ENCODE measurements at regions not wholly inside any gene's neighbourhood (a gene's known extent, or its start where the extent isn't known, plus 50 kb on each side); places are given as distances from the start of the nearest gene placed in this dataset.
"Not testable (repeated sequence)": the region's sequence is repeated elsewhere in the genome, so short reads cannot be mapped to it uniquely, and the experiment has no call there.

DNA sequence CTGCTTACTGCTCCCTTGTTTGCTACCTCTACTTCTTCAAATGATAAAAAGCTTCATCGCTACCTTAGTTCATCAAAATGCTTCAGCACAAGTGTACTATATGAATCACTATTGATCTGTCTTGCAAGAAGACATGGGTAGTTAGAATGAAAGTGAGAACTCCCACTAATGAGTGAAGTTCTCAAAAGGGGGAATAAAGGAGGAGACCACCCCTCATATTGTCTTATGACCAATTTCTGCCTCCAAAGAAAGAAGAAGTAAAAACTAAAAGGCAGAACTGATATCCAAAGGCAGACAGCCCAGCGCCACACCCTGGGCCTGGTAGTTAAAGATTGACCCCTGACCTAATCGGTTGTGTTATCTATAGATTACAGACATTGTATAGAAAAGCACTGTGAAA, 63.4 kb upstream of the RAP1B start:
- DNase-seq (ENCODE audit: low spot score) = not testable (repeated sequence)

- DNase-seq (ENCODE audit: low spot score) = not testable (repeated sequence)
Measured at GRCh38 chr12:68552605-68553195, 58.0 kb upstream of the RAP1B start.

DNA sequence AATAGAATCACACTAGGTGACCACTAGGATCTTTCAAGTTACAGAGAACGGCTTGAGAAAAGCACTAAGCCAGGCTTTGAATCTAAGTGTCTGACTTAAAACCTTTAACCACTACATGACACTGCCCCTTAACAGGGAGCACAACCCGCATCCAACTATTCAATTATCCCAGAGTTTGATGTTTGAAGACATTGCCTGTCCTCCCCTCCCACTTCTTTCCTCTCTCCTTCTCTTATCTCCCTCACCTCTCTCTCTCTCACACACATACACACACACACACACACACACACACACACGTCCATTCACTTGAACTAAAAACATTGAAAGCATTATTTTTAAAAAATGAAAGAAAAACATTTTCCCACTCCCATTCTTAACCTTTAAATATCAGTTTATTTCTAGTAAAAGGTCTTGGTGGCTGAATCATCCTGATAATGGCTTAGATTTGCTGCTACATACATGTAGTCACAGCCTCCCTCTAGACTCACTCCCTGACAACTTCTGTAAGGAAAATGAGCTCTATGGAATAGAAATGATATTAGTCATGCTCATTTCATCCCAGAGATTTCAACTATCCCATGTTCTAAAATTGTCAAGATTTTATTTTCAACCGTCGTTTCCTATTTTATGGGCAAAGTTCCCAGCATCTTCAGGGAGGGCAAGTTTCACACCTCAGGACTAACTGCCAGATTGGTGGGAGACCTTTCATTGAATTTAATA, 53.5 kb upstream of the RAP1B start:
- DNase-seq (ENCODE audit: low spot score) = no peak

- no peak for DNase-seq (ENCODE audit: low spot score)
Measured at GRCh38 chr12:68559246-68559645, 51.5 kb upstream of the RAP1B start.

- no peak for DNase-seq (ENCODE audit: low spot score)
Measured at GRCh38 chr12:68559984-68560850, 50.5 kb upstream of the RAP1B start.

- no peak for DNase-seq (ENCODE audit: low spot score)
Measured at GRCh38 chr12:68560851-68561422, 49.8 kb upstream of the RAP1B start.

Small RNA genes lying in the stretch of these regions (small RNA-seq; reads per million reads assigned to genes)
- 0 reads per million in 2 experiments for gene AC008033.2
